ENCODE measurements at regions not wholly inside any gene's neighbourhood (a gene's known extent, or its start where the extent isn't known, plus 50 kb on each side); places are given as distances from the start of the nearest gene placed in this dataset.

GRCh38 chr20:52624281-52624680, 347.9 kb upstream of the TSHZ2 start:
- Histone ChIP-seq H3K36me3 (no peaks in the 10 kb centered on the region), H3K27ac (no peak overlapping the region), H3K4me3 (no peak overlapping the region), H3K9me3 (no peaks in the 10 kb centered on the region), H3K4me1 (no peaks in the 10 kb centered on the region), H3K27me3 (no peaks in the 10 kb centered on the region)
- no peak for DNase-seq (ENCODE audit: low spot score in 2 of 2)
- TF ChIP-seq CTCF (IDR thresholded peaks at IDR 0.05) = no peak
- intact Hi-C loops (cut with DNase I) = no loop called here

- no peaks in the 10 kb centered on the region for H3K36me3 ChIP-seq
- H3K9me3 ChIP-seq = no peaks in the 10 kb centered on the region
- no peak overlapping the region for H3K4me3 ChIP-seq
- TF ChIP-seq CTCF (IDR thresholded peaks at IDR 0.05) = no peak
- no peaks in the 10 kb centered on the region for H3K4me1 ChIP-seq
- H3K27me3 ChIP-seq = no peaks in the 10 kb centered on the region
- intact Hi-C loops (cut with DNase I) = no loop called here
- H3K27ac ChIP-seq = no peak overlapping the region
- no peak for DNase-seq (ENCODE audit: low spot score in 2 of 2)
These were observed 350.1 kb upstream of the TSHZ2 start for GRCh38 chr20:52622081-52622480.

- DNase-seq (ENCODE audit: low spot score in 2 of 2) = no peak
- TF ChIP-seq CTCF (IDR thresholded peaks at IDR 0.05) = no peak
- Histone ChIP-seq H3K9me3 (no peaks in the 10 kb centered on the region), H3K27ac (no peak overlapping the region), H3K27me3 (no peaks in the 10 kb centered on the region), H3K4me1 (no peaks in the 10 kb centered on the region), H3K4me3 (no peak overlapping the region), H3K36me3 (no peaks in the 10 kb centered on the region)
- intact Hi-C loops (cut with DNase I) = no loop called here
These were observed 350.8 kb upstream of the TSHZ2 start for GRCh38 chr20:52621401-52621800.

GRCh38 chr20:52619671-52620070, 352.5 kb upstream of the TSHZ2 start:
- Histone ChIP-seq H3K4me1 (no peaks in the 10 kb centered on the region), H3K4me3 (no peak overlapping the region), H3K9me3 (no peaks in the 10 kb centered on the region), H3K27ac (no peak overlapping the region), H3K36me3 (no peaks in the 10 kb centered on the region), H3K27me3 (no peaks in the 10 kb centered on the region)
- DNase-seq (ENCODE audit: low spot score in 2 of 2) = no peak
- TF ChIP-seq CTCF (IDR thresholded peaks at IDR 0.05) = no peak
- intact Hi-C loops (cut with DNase I) = no loop called here

- no peaks in the 10 kb centered on the region for H3K27me3 ChIP-seq
- H3K36me3 ChIP-seq = no peaks in the 10 kb centered on the region
- no peak for DNase-seq (ENCODE audit: low spot score in 2 of 2)
- no peak overlapping the region for H3K27ac ChIP-seq
- no peaks in the 10 kb centered on the region for H3K9me3 ChIP-seq
- H3K4me1 ChIP-seq = no peaks in the 10 kb centered on the region
- intact Hi-C loops (cut with DNase I) = no loop called here
- H3K4me3 ChIP-seq = no peak overlapping the region
- no peak for TF ChIP-seq CTCF (IDR thresholded peaks at IDR 0.05)
These were observed 353.1 kb upstream of the TSHZ2 start for GRCh38 chr20:52619101-52619500.

GRCh38 chr20:52616629-52617028, 355.5 kb upstream of the TSHZ2 start:
- H3K27ac ChIP-seq = no peak overlapping the region
- no peaks in the 10 kb centered on the region for H3K36me3 ChIP-seq
- DNase-seq (ENCODE audit: low spot score in 2 of 2) = no peak
- H3K4me3 ChIP-seq = no peak overlapping the region
- no peaks in the 10 kb centered on the region for H3K4me1 ChIP-seq
- intact Hi-C loops (cut with DNase I) = no loop called here
- TF ChIP-seq CTCF (IDR thresholded peaks at IDR 0.05) = no peak
- no peaks in the 10 kb centered on the region for H3K9me3 ChIP-seq
- H3K27me3 ChIP-seq = no peaks in the 10 kb centered on the region

Measured in ascending aorta (tissue), 2 donors.